ENCODE measurements at regions not wholly inside any gene's neighbourhood (a gene's known extent, or its start where the extent isn't known, plus 50 kb on each side); places are given as distances from the start of the nearest gene placed in this dataset.

DNA sequence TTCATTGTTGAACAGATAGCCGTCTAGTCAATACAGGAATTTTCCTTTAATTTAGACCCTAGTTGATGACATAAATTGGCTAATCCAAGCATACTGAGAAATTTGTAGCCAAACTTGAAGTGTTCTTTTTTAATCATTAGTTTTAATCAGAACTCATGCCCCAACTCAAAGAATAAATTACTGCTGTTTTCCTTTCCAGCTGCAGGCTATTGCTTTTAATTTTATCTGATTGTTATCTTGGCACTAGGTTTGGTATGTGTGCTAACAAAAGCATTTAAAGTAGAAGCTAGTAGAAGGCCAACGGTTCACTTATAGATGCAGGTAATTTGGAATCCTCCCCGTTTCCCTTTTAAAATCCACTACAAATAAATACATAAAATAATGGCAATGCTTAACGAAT is 188.5 kb downstream of the CD109 start:
- TF ChIP-seq, protein P1, sequence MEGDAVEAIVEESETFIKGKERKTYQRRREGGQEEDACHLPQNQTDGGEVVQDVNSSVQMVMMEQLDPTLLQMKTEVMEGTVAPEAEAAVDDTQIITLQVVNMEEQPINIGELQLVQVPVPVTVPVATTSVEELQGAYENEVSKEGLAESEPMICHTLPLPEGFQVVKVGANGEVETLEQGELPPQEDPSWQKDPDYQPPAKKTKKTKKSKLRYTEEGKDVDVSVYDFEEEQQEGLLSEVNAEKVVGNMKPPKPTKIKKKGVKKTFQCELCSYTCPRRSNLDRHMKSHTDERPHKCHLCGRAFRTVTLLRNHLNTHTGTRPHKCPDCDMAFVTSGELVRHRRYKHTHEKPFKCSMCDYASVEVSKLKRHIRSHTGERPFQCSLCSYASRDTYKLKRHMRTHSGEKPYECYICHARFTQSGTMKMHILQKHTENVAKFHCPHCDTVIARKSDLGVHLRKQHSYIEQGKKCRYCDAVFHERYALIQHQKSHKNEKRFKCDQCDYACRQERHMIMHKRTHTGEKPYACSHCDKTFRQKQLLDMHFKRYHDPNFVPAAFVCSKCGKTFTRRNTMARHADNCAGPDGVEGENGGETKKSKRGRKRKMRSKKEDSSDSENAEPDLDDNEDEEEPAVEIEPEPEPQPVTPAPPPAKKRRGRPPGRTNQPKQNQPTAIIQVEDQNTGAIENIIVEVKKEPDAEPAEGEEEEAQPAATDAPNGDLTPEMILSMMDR (IDR thresholded peaks at IDR 0.05): no peak
- TF ChIP-seq POLR2A (IDR thresholded peaks at IDR 0.05): no peak

All from breast epithelium (tissue), 3 donors.